Type B pancreatic cell (in vitro differentiated cells): ENCODE measurements at regions not wholly inside any gene's neighbourhood (a gene's known extent, or its start where the extent isn't known, plus 50 kb on each side); places are given as distances from the start of the nearest gene placed in this dataset.

ENCODE experiments used
- DNase-seq: peaks from one replicate; pipeline ENCODE4 v3.0.0; 2021; ENCODE audit warnings: mixed read lengths; ENCODE audit not compliant: unreplicated experiment; ENCODE audit errors: extremely low spot score
- H3K27ac Mint-ChIP-seq: 2 replicates; pipeline ENCODE4 v1.8.0; 2021; ENCODE audit warnings: mild to moderate bottlenecking, mixed read lengths
- H3K27me3 Mint-ChIP-seq: 2 replicates; pipeline ENCODE4 v1.8.0; 2021; ENCODE audit warnings: mixed read lengths
- H3K36me3 Mint-ChIP-seq: 2 replicates; pipeline ENCODE4 v1.8.0; 2021; ENCODE audit warnings: mixed read lengths
- H3K4me1 Mint-ChIP-seq: one replicate; pipeline ENCODE4 v1.8.0; 2021; ENCODE audit warnings: mixed read lengths; ENCODE audit not compliant: unreplicated experiment
- H3K4me3 Mint-ChIP-seq: 2 replicates; pipeline ENCODE4 v1.8.0; 2021; ENCODE audit warnings: mild to moderate bottlenecking, mixed read lengths
- H3K9me3 Mint-ChIP-seq: 2 replicates; pipeline ENCODE4 v1.8.0; 2021; ENCODE audit warnings: mixed read lengths
- CTCF ChIP-seq: fragments of 200-600 bp; sonication (generic); conservative IDR thresholded peaks from 2 replicates; pipeline ENCODE4 v1.5.0; 2021; ENCODE audit warnings: antibody characterized with exemption, mild to moderate bottlenecking

DNA sequence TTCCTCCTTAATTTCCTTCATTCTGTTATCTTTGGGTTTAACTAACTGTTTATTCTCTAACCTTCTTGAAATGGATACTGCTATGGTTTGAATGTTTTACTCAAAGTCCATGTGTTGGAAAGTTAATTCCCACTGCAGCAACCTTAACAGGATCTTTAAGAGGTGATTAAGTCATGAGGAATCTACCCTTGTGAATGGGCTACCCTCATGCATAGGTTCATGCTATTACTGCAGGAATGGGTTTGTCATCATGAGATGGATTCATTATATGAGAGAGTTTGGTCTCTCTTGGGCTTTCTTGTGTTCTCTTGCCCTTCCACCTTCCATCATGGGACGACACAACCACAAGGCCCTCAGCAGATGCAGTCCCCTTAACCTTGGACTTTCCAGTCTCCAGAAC lies 516.9 kb downstream of the ADGRL2 start:
- Mint-ChIP-seq H3K27me3 (no peaks in the 10 kb centered on the region), H3K27ac (no peak overlapping the region), H3K4me3 (no peak overlapping the region), H3K4me1 (no peaks in the 10 kb centered on the region), H3K36me3 (no peaks in the 10 kb centered on the region), H3K9me3 (peaks cover 9% of the 10 kb centered on the region)
- DNase-seq: no peak
- no peak for TF ChIP-seq CTCF

DNA sequence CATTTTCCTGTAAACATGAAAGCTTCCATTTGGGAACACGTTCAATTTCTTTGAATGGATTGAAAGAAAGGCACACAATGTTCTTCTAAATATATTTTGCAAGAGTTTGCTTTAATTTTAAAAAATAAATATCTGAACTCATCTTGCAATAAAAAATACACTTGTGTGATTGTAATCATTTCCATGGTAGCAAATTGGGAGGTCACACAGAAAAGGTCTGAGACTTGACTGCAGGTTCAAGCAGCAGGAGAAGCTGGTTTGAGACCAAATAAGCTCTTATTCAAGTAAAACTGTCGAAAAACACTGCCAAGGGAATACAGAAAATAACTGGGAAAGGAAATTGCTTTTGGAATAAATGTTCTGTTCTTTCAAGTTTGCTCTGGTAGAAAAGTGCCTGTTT lies 498.9 kb downstream of the ADGRL2 start:
- Mint-ChIP-seq H3K36me3 (no peaks in the 10 kb centered on the region), H3K9me3 (peaks cover 4% of the 10 kb centered on the region), H3K4me1 (peaks cover 2% of the 10 kb centered on the region)

DNA sequence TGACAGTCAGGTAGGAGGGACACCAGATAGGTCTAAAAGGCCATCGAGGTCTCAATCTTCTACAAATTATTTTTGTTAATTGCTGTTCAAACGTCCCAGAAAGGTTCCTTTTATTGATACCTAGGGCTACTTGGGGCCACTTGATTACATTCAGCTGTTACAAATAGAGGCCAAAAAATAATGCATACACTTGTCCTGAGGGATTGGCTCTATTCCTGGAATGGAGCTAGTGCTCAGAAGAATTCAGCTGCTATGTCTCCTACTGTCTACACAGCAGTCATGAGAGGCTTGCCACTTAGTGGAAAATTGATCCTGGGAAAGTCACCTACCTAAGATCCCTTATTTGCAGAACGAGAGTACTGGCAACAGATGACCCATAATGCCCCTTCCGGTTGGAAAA lies 498.3 kb downstream of the ADGRL2 start:
- H3K4me3 Mint-ChIP-seq: no peak overlapping the region
- no peaks in the 10 kb centered on the region for H3K36me3 Mint-ChIP-seq
- TF ChIP-seq CTCF: no peak
- no peaks in the 10 kb centered on the region for H3K27me3 Mint-ChIP-seq
- no peak overlapping the region for H3K27ac Mint-ChIP-seq
- peaks cover 4% of the 10 kb centered on the region for H3K9me3 Mint-ChIP-seq
- H3K4me1 Mint-ChIP-seq: no peaks in the 10 kb centered on the region
- no peak for DNase-seq

More for the DNA sequence above, 498.9 kb downstream of the ADGRL2 start:
- no peak for DNase-seq
- no peak overlapping the region for H3K27ac Mint-ChIP-seq
- H3K27me3 Mint-ChIP-seq: no peaks in the 10 kb centered on the region
- TF ChIP-seq CTCF: no peak
- no peak overlapping the region for H3K4me3 Mint-ChIP-seq

DNA sequence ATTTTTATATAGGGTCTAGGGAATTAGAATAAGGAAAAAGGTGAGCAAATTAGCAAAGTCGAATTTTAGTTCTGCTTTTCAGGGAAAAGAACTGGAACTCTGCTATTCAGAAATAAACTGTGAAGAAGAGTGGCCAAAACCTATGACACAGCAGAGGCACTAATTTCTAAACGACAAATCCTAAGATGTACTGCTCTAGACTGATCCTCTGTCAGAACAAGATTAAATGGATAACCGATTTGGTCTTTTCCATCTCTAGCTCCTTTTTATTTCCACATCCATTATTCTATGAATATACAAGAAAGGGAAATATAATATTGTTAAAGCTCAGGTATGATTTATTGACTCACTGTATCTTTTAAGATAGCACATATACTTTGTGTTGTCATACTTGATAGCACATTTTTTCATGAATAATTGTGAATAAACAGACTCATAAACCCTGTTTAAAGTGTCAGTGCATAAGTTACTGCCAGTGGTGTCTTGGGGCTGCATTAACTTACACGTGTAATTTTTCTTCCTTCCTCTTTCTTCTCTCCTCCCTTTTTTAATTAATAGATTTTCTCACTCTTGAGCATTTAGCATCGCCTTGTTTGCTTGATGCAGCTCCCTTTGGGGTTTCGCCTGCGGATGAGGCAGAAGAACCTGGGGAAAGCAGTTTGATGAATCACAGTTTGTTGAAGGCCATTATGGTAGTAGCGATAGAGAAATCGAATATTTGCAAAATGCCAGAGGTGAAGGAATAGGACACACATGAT lies 496.6 kb downstream of the ADGRL2 start:
- no peaks in the 10 kb centered on the region for H3K36me3 Mint-ChIP-seq
- no peak for TF ChIP-seq CTCF
- H3K4me1 Mint-ChIP-seq: no peaks in the 10 kb centered on the region

GRCh38 chr1:82287556-82287955 lies 486.8 kb downstream of the ADGRL2 start:
- H3K27ac Mint-ChIP-seq: no peak overlapping the region
- H3K36me3 Mint-ChIP-seq: no peaks in the 10 kb centered on the region
- H3K4me1 Mint-ChIP-seq: no peaks in the 10 kb centered on the region
- no peaks in the 10 kb centered on the region for H3K27me3 Mint-ChIP-seq
- H3K9me3 Mint-ChIP-seq: no peaks in the 10 kb centered on the region
- H3K4me3 Mint-ChIP-seq: no peak overlapping the region
- no peak for DNase-seq
- no peak for TF ChIP-seq CTCF

More for the DNA sequence above, 496.6 kb downstream of the ADGRL2 start:
- Mint-ChIP-seq H3K9me3 (peaks cover 4% of the 10 kb centered on the region), H3K27me3 (no peaks in the 10 kb centered on the region), H3K27ac (no peak overlapping the region), H3K4me3 (no peak overlapping the region)
- no peak for DNase-seq
